ENCODE measurements at regions not wholly inside any gene's neighbourhood (a gene's known extent, or its start where the extent isn't known, plus 50 kb on each side); places are given as distances from the start of the nearest gene placed in this dataset.

DNA sequence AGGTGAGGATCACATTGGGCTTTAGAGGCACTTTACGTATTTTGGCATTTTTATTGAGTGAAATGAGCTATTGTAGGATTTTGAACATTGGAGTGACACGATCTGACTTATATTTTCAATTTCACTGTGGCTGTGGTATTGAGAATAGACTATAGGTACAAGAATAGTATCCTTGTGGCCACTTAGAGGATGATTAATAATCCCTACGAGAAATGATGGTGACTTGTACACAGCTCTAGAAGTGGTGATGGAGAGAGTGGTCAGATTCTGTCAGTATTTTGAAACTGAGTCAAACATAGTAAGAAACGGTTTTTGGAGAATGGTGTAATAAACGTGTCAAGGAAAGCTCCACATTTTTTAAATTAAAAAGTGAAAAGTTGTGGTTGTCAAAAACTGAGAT is 494.7 kb downstream of the EPHA5 start:
- TF ChIP-seq, protein P1, sequence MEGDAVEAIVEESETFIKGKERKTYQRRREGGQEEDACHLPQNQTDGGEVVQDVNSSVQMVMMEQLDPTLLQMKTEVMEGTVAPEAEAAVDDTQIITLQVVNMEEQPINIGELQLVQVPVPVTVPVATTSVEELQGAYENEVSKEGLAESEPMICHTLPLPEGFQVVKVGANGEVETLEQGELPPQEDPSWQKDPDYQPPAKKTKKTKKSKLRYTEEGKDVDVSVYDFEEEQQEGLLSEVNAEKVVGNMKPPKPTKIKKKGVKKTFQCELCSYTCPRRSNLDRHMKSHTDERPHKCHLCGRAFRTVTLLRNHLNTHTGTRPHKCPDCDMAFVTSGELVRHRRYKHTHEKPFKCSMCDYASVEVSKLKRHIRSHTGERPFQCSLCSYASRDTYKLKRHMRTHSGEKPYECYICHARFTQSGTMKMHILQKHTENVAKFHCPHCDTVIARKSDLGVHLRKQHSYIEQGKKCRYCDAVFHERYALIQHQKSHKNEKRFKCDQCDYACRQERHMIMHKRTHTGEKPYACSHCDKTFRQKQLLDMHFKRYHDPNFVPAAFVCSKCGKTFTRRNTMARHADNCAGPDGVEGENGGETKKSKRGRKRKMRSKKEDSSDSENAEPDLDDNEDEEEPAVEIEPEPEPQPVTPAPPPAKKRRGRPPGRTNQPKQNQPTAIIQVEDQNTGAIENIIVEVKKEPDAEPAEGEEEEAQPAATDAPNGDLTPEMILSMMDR (conservative IDR thresholded peaks at IDR 0.05; ENCODE audit: low read depth, low read length), result no peak
- no peak for TF ChIP-seq EZH2 (IDR thresholded peaks at IDR 0.05; ENCODE audit: low read length, unreplicated experiment)
